ENCODE measurements at regions not wholly inside any gene's neighbourhood (a gene's known extent, or its start where the extent isn't known, plus 50 kb on each side); places are given as distances from the start of the nearest gene placed in this dataset.

GRCh38 chr16:8109510-8110369 lies 480.6 kb downstream of the TMEM114 start:
- no peaks in the 10 kb centered on the region for H3K27me3 ChIP-seq (replicated peaks in 1 of 4; ENCODE audit: control extremely low read depth in 1 of 4, control insufficient read depth in 3 of 4, insufficient read depth in 4 of 4, low read length in 3 of 4)
- H3K4me1 Mint-ChIP-seq = no peaks in the 10 kb centered on the region

GRCh38 chr16:8108991-8109509 lies 481.3 kb downstream of the TMEM114 start:
- H3K27ac ChIP-seq (ENCODE audit: low read length in 2 of 2) = no peak overlapping the region
- H3K9me3 Mint-ChIP-seq (ENCODE audit: insufficient read depth) = peaks cover 3% of the 10 kb centered on the region
- H3K4me2 ChIP-seq (replicated peaks; ENCODE audit: low read depth, low read length, poor library complexity, severe bottlenecking) = no peak overlapping the region
- peaks cover 0 to 7% (median 0%) of the 10 kb centered on the region in 3 donors for H3K9me3 ChIP-seq (ENCODE audit: control extremely low read depth in 1 of 3, control insufficient read depth in 2 of 3, insufficient read depth in 1 of 3, low read length in 2 of 3)
- ATAC-seq (ENCODE audit: low read depth) = no peak
- ChIA-PET POLR2A (no interaction called here), CTCF (no interaction called here)
- DNase-seq = no peak
- H3K4me1 ChIP-seq (ENCODE audit: control insufficient read depth in 2 of 2, insufficient read depth in 2 of 2, low read length in 2 of 2) = no peaks in the 10 kb centered on the region
- H3K27me3 ChIP-seq (replicated peaks in 1 of 4; ENCODE audit: control extremely low read depth in 1 of 4, control insufficient read depth in 3 of 4, insufficient read depth in 4 of 4, low read length in 3 of 4) = no peaks in the 10 kb centered on the region
- H3K36me3 ChIP-seq (replicated peaks in 1 of 2; ENCODE audit: control extremely low read depth in 1 of 2, control insufficient read depth in 1 of 2, extremely low read depth in 1 of 2, insufficient read depth in 2 of 2, low read length in 1 of 2) = no peaks in the 10 kb centered on the region
- no peak overlapping the region for H3K4me3 ChIP-seq (ENCODE audit: control extremely low read depth in 1 of 5, extremely low read depth in 1 of 5, insufficient read depth in 1 of 5, low read depth in 2 of 5, low read length in 4 of 5)
- no peaks in the 10 kb centered on the region for H3K4me1 Mint-ChIP-seq
- H3K4me3 Mint-ChIP-seq = no peak overlapping the region
- no peak overlapping the region for H2AFZ ChIP-seq (ENCODE audit: insufficient read depth, low read depth, low read length, poor library complexity, severe bottlenecking)
- intact Hi-C loops (cut with micrococcal nuclease) = no loop called here
- TF ChIP-seq, protein P1, sequence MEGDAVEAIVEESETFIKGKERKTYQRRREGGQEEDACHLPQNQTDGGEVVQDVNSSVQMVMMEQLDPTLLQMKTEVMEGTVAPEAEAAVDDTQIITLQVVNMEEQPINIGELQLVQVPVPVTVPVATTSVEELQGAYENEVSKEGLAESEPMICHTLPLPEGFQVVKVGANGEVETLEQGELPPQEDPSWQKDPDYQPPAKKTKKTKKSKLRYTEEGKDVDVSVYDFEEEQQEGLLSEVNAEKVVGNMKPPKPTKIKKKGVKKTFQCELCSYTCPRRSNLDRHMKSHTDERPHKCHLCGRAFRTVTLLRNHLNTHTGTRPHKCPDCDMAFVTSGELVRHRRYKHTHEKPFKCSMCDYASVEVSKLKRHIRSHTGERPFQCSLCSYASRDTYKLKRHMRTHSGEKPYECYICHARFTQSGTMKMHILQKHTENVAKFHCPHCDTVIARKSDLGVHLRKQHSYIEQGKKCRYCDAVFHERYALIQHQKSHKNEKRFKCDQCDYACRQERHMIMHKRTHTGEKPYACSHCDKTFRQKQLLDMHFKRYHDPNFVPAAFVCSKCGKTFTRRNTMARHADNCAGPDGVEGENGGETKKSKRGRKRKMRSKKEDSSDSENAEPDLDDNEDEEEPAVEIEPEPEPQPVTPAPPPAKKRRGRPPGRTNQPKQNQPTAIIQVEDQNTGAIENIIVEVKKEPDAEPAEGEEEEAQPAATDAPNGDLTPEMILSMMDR (IDR thresholded peaks at IDR 0.05) = no peak
- no peak for TF ChIP-seq EZH2 (IDR thresholded peaks at IDR 0.05; ENCODE audit: borderline replicate concordance, insufficient read depth, low read depth, low read length, poor library complexity, severe bottlenecking)
- no peak overlapping the region for H3K9ac ChIP-seq (ENCODE audit: low read length)
- H3K27me3 Mint-ChIP-seq = no peaks in the 10 kb centered on the region
- H3K27ac Mint-ChIP-seq = no peak overlapping the region
- 97% methylated on average over 10 of the region's 15 CpGs for WGBS (ENCODE audit: insufficient coverage)
- no peaks in the 10 kb centered on the region for H3K79me2 ChIP-seq (ENCODE audit: control insufficient read depth, insufficient read depth, low read length)
- no peaks in the 10 kb centered on the region for H4K20me1 ChIP-seq (ENCODE audit: control insufficient read depth, insufficient read depth, low read length, poor library complexity, severe bottlenecking)

More at GRCh38 chr16:8109510-8110369, 480.6 kb downstream of the TMEM114 start:
- CTCF ChIA-PET = no interaction called here
- Histone ChIP-seq H3K4me1 (ENCODE audit: control insufficient read depth in 2 of 2, insufficient read depth in 2 of 2, low read length in 2 of 2) (no peaks in the 10 kb centered on the region), H3K4me2 (replicated peaks; ENCODE audit: low read depth, low read length, poor library complexity, severe bottlenecking) (no peak overlapping the region), H4K20me1 (ENCODE audit: control insufficient read depth, insufficient read depth, low read length, poor library complexity, severe bottlenecking) (no peaks in the 10 kb centered on the region), H3K4me3 (ENCODE audit: control extremely low read depth in 1 of 5, extremely low read depth in 1 of 5, insufficient read depth in 1 of 5, low read depth in 2 of 5, low read length in 4 of 5) (no peak overlapping the region), H3K9ac (ENCODE audit: low read length) (no peak overlapping the region), H3K9me3 (ENCODE audit: control extremely low read depth in 1 of 3, control insufficient read depth in 2 of 3, insufficient read depth in 1 of 3, low read length in 2 of 3) (peaks cover 0 to 11% (median 0%) of the 10 kb centered on the region in 3 donors), H3K27ac (ENCODE audit: low read length in 2 of 2) (no peak overlapping the region), H3K79me2 (ENCODE audit: control insufficient read depth, insufficient read depth, low read length) (no peaks in the 10 kb centered on the region), H2AFZ (ENCODE audit: insufficient read depth, low read depth, low read length, poor library complexity, severe bottlenecking) (no peak overlapping the region), H3K36me3 (replicated peaks in 1 of 2; ENCODE audit: control extremely low read depth in 1 of 2, control insufficient read depth in 1 of 2, extremely low read depth in 1 of 2, insufficient read depth in 2 of 2, low read length in 1 of 2) (no peaks in the 10 kb centered on the region)
- intact Hi-C loops (cut with micrococcal nuclease) = no loop called here
- Mint-ChIP-seq H3K4me3 (no peak overlapping the region), H3K27me3 (no peaks in the 10 kb centered on the region), H3K9me3 (ENCODE audit: insufficient read depth) (peaks cover 3% of the 10 kb centered on the region), H3K27ac (no peak overlapping the region)
- WGBS (ENCODE audit: insufficient coverage) = 89% methylated on average over 13 of the region's 18 CpGs
- no peak for ATAC-seq (ENCODE audit: low read depth)
- POLR2A ChIA-PET = no interaction called here
- TF ChIP-seq EZH2 (IDR thresholded peaks at IDR 0.05; ENCODE audit: borderline replicate concordance, insufficient read depth, low read depth, low read length, poor library complexity, severe bottlenecking) = no peak
- TF ChIP-seq, protein P1 (IDR thresholded peaks at IDR 0.05) = no peak
- DNase-seq = no peak
